MV-4-11 (cell line): ENCODE measurements at regions not wholly inside any gene's neighbourhood (a gene's known extent, or its start where the extent isn't known, plus 50 kb on each side); places are given as distances from the start of the nearest gene placed in this dataset.

Source experiments
- DNase-seq: peaks from one replicate; lab custom pipeline; 2025; lab: John Stamatoyannopoulos, UW

DNA sequence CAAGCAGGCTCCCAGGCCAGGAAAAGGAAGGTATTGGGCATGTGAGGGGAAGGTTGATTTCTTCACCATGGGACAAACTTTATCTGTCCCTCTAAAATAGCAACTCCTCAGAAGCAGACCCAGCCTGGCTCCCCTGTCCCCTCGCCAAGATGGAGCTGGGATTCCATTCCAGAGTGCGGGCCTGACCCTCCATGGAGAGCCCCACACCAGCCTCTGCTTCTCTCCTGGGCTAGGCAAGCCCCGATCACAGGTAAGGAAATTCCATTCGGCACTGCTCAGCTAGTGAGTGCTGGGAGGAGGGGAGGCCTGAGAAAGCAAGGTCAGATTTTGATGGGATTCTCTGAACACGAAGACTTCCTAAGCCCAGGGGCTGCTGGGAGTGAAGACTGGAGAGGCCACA lies 98.4 kb downstream of the EFNB1 start:
- DNase-seq: no peak

DNA sequence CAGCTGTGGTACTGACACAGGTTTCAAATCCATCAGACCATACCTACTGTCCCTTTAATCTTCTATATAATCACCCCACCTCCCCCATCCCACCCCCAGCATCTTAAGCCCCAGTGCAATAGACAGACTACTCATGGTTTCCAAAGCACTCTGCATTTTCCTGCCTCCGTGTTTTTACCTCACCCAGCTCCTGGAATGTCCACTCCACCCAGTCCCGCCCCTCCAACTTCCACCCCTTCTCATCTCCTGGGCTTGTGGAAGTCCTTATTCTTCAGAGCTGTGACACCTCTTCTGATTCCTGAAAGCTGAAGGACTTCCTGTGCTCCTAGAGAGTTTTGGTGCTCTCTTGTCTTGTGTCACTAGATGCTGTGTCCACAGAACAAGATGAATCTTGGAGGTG lies 94.3 kb downstream of the EFNB1 start:
- no peak for DNase-seq

DNA sequence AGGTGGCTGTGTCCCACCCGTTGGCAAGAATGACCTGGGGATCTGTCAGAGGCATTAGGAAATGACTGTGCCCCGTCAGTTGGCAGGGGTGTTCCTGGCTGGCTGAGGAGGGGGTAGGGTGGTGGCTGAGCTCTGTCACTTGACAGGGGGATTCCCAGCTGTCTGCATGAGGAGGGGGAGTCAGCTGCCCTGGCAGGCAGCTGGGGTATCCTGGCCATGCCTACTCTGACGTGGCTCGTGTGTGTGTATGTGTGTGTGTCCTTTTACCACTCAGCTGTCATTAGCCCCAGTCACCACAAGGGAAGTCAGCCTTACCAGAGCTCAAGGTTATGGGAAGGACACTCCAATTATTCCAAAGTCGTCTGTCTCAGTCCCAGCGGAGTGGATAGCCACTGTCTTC lies 93.2 kb downstream of the EFNB1 start:
- DNase-seq: no peak

DNA sequence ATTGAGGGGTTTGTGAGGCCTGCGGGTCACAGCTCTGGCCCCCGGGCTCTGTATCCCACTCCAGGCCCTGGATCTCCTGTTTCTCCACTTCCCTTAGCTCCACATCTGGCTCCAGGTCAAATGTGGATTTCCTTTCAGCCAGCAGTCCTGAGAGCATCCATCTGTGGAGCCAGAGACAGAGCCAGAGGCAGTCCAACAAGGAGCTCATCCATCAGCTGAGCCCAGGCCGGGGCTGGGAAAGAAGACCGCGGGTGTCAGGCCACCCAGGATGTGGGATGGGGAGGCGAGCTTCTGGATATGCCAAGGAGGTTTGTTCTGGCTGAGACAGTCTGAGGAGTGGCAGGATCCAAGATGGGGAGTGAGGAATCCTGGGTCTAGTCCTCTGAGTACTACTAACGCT lies 91.7 kb downstream of the EFNB1 start:
- DNase-seq: no peak

DNA sequence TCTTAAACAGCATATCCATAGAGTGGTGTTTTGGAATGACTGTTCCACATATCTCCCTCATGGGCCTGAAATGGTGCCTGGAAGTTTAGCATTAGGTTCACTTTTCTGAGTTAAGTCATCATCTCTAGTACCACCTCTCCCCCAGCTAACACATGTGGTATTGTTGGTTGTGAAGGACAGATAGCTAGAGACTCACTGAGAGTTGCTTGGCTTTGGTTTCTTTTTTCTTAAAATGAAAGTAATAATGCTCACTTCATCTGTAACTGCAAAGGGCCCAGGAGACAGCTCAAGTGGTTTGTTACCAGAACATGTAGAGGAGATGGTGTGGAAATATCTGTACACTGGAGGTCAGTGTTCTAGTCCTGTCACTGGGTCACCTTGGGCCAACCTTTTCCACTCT lies 90.9 kb downstream of the EFNB1 start:
- DNase-seq: no peak

DNA sequence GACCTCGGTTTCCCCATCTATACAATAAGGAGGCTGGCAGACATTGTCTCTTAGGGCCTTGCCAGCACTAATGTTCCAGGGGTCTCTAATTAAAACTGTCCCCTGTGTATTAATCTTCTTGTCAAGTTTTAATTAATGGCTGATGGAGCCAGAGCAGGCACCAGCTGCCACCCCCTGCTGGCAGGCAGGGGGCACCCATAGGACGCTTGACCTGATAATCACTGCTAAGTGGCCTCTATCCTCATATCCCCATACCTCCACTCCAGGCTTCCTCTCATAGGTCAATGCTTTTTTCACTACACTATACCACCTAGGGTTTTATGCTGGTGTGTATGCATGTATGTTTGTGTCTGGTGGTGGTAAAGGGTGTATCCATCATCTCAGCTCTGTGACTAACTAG lies 89.4 kb downstream of the EFNB1 start:
- no peak for DNase-seq

DNA sequence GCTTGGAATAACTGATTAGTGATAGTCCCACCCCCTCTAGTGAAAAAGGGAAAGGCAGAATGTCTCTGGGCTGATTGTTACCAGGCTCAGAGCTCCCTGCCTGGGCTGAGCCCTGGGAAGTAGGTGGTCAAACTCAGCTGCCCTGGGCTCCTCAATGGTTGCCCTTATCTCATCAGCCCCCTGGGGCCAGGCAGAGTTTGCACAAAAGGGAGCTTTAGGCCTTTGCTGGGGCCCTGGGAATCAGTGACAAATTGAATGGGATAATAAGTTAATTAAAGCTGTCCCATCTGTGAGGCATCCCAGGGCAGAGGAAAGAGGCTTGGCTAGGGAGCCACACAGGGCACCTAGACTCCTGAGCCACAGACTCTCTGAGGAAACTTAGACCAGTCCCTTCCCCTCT lies 89.0 kb downstream of the EFNB1 start:
- no peak for DNase-seq

DNA sequence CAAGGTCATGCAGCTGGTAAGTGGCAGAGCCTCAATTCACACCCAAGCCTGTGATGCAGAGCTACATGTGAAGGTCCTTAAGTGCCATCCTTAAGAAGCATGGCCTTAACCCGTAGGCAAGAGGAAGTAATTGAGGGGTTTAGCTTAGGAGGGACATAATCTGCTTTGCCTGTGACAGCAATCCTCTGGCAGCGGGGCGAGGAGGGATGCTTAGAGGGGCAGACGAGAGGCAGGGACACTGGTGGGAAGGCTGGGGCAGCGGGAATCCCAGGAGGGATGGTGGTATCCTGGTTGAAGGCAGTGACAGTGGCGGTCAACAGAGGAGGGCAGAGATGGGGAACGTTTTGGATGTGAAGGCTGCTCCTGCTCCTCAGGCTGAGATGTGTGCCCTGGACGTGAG lies 88.1 kb downstream of the EFNB1 start:
- DNase-seq: no peak

DNA sequence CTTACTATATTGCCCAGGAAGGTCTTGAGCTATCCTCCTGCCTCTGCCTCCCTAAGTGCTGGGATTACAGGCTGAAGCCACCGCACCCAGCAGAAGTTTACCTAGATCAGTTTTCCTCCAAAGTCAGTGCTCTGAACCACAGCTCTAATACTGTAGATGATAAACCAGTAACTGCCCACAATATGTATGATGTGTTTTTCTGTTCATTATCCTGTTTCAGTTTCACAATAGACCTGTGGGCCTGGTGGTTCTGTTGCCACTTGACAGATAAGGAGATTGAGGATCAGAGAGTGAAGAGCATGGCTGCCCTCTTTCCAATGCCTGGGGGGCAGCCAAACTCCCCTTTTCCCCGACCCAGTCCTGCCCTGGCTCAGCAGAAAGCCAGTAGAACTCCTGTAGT lies 87.0 kb downstream of the EFNB1 start:
- no peak for DNase-seq

DNA sequence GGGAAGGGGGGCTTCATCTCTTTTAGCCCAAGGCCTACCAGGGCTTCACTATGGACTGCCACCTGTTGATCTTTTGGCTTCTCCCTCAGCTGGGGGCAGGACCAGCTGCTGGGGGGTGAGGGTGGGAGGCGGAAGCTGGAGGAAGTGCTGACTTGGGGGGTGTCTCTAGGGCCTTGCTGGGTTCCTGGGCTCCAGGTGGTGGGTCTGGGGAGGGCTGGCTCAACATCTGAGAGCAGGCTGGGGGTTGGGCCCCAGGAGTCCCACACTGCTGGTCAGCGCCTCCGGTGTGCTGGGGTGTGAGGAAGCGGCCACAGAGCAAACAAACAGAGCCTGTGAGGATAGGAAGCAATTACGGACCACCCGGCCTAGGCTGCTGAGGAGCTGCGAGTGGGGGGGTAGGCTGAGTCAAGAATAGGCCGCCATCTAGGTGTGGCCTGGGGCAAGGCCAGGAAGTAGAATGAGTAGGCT lies 85.7 kb downstream of the EFNB1 start:
- DNase-seq: no peak

DNA sequence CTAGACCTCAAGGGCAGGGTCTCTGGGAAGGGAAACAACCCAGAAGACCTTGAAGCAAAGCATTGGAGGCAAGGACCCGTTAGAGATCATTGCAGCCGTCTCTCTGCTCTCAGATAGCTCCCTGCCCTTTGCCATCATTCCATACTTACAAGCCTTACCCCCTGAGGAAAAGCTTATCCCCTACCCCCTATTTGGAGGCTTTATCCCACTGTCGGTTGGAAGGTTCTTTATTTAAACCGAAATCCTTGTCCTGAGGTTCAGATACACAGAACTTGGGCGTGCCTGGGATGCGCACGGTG lies 84.4 kb downstream of the EFNB1 start:
- no peak for DNase-seq

DNA sequence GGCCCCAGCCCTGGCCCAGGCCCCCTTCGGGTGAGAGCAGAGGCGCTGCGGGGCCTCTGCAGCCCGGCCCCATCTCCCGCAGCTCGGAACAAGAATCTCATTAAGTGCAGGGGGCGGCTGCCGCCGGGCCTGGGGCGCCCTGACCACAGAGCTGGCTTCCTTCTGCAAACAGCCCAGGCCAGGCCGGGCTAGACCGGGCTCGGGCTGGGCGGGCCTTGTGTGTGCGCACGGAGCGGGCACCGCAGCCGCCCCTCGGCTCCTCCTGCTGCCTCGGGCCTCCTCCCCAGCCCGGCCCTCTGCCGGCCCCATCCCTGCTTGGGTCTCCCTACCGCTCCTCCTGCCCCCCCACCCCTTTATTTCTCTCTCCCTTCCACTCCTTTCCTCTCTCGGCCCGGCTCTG lies 83.3 kb downstream of the EFNB1 start:
- DNase-seq: no peak

DNA sequence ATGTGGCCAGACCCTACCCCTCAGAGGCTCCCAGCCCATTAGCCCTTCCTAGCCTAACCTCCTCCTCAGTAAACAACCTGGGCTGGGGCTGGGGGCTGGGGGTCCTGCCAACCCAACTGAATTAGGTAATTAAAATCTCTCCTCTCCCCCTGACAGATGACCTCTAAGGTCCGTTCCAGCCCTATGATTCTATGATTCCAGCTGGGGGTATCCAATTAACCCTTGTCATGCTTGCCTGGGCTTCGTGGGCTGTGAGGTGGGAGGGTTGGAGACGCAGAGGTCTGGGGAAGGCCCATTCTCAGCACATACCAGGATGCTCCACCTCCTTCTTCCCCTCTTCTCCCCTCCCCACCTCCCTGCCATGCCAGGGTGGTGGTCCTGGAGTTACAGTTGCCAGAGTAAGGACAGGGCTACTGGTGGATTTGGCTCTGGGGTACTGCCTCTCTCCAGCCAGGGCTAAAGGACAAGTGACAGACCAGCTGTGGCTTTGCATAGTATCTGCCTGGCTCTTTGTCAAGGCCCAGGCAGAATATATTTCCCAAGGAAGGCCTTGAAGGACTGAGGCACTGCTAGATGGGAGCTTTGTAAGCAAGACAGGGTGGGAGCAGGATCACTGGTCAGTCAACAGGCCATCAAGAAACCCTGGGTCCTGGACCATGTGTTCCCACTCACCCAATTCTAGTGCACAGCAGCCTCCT lies 82.1 kb downstream of the EFNB1 start:
- DNase-seq: no peak

DNA sequence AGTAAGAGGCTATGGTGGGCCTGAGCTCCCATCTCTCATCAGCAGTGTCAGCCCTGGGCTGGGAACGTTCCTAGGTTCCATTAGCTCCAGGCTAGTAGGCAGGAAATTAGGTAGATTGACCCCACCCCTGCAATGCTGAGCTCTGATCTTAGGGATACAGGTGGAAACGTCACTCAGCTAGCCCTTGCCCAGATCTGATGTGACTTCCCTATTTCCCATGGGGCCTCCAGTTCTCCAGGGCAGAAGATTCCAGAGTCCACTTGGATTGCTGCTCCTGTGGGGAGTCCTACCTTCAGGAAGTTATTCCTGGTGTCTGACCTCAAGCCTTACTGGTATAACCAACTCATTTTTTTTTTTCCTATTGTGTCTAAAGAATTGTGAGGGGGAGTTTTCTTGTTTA lies 81.1 kb downstream of the EFNB1 start:
- DNase-seq: no peak

DNA sequence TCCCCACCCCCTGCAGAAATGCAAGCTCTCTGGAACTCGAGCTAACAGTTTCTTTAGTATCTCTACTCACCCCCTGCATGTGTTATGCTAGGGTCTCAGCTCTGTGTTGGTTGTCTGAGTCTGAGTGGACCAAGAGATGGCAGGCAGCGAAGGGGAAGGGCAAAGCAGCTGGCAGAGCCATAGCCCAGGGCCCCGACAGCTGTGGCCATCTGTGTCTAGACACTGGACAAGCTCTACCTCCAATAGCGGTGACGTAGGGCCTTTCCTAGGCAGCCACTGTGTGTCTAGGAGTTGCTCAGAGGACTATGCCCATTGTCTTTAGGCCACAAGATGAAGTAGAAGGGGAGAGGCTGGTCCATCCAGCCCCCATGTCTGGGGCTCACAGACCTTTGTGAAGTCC lies 79.2 kb downstream of the EFNB1 start:
- no peak for DNase-seq

DNA sequence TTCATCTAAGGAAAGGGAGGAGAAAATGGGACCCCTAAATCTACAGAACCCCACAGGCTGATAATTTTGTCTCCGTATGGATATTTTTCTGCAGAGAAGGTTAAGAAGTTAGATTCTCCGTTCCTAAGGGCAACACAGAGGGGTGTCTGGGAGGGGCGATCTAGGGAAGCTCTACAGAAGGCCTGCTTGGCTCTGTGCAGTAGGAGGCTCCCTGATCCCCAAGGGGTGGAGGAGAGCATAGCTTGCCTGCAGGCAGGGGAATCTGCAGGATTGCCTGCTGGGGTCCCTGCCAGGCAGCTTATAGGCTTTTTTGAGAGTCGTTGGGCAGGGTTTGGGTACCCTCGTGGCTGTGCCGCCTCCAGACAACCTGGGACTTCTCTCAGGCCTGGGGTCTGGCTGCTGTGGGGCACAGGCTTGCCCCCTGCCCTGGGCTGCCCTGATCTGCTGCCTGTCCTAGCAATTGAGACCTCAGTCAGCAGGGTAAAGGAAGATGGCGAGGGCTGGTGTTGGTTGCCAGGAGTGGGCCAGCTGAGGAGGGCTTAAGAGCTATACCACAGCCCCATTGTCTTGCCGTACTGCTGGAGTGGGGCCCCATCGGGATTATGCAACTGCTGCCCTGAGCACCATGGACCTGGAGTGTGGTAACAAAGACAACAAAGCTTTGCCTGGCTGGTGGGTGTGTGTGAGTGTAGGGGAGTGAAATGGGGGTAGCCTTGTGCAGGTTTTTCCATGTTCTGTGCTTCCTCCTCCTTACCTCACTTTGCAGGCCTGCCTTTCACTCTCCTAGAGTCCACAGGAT lies 74.1 kb downstream of the EFNB1 start:
- DNase-seq: peak; percentile 41

DNA sequence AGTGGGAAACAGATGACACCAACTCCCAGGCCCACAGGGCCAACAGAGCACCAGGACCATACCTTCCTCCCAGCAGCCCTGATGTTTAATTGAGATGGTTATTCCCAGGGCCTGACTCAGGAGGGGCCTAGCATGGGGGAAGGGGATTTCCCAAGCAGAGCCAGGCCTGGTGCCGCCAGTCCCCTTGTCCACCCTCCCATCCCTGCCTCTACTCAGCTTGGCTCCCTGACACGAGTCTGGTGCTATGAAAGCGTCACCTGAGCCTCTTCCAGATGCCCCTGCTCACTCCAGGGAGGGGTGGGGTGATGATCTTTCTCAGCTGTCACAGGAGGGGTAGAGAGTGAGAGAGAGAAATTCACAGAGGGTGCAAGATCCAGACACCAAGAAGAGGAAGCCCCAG lies 72.7 kb downstream of the EFNB1 start:
- no peak for DNase-seq

DNA sequence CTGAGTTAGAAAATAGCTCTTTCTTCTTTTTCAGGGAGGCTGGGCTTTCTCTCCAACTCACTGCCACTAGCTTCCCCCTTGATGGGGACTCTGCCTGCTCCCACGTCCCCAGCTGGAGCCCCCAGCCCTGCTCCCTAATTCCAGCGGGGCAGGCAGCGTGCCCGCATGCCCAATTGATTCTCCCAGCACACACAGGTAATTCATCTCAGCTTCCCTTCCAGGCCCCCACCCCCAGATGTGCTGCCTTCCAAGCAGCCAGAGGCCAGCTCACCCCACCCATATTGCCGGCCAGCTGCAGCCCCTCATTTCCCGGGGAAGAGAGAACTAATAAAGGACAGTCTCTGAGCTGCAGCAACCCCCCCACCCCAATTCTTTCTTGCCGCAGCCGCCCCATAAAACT lies 69.8 kb downstream of the EFNB1 start:
- no peak for DNase-seq

DNA sequence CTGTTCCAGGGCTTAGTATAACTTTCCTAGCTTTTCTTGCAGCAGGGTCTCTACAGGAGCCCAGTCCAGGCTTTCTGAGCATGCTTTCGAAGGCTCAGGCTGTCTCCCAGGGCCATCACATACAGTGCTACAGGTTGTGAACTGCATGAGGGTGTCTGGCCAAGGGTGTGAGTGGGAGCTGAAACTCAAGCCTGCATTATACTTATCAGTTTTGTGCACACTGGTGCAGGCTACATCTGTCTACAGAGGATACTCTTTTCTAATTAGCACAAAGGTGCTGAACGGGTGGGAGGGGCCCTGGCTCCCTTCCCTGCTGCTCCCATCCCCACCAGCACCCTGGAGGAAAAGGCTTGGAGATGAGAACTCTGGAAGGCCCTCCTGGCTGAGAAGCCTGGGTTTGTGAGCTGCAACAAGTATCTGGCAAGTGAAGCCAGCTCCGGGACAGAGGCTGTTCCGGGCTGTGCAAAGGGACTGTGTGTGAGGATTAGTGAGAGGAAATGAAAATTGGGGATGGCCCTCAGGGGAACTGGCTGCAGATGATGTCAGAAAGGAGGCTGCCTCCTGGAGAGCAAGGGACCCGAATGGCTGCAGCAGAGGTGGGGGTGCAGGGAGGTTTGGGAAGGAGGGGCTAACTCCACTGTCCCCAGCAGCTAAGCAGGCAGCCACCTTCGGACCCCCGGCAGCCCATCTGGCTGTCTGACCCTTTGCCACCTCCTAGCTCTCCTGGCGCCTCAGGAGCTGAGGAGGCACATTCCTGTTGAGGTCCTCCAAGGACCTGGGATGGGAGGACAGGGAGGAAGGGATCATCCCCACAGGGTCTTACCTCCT lies 68.5 kb downstream of the EFNB1 start:
- peak; percentile 3 for DNase-seq

DNA sequence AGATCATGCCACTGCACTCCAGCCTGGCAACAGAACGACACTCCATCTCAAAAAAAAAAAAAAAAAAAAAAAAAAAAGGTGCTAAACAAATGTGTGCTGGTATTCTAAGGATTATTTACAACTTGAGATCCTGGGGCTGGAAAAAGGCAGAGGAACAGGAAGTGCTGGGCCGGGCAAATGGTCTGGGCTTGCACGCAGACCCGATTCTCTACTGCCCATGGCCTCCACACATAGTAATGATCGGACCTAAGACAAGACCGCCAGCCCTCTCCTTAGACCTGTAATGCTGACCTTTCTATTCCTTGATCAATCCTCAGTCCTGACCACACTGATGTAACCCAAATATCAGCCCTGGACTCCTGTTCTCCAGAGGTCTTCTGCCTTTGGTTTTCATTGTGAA lies 67.8 kb downstream of the EFNB1 start:
- no peak for DNase-seq

DNA sequence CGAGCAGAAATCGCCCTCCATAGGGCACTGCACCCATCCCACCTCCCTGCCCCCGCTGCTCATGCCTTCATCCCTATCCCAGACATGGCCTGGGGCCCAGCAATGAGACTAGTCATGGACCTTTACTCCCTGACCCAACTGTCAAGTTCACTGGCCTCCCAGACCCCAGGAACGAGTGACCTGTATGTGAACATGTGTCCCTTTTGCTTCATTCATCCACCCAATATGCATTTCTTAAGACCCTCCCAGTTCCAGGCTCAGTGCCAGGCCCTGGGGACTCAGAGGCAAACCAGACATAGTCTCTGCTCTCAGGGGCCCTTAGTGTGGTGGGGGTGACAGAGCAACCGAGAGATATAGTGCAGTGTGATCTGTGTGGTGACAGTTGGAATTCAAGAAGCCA lies 67.0 kb downstream of the EFNB1 start:
- DNase-seq: no peak

DNA sequence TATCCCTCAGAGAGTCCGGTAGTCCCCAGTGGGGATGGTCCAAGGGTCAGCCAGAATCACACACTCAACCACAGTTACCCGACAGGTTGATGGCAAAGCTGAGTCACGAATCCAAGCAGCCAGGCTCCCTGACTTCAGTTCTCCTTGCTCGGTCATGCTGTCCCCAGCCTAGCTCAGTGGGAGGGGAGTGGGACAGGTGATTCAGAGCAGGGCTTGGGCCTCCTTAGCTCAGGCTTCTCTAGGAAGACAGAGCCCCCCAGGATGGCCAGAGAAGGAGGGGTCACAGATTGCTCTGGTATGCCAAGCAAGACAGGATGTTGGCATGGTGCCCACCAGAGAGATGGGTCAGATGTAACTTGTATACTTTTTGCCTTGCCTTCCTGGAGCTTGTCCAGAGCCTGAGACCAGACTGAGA lies 66.5 kb downstream of the EFNB1 start:
- DNase-seq: no peak
